ENCODE measurements at regions not wholly inside any gene's neighbourhood (a gene's known extent, or its start where the extent isn't known, plus 50 kb on each side); places are given as distances from the start of the nearest gene placed in this dataset.

DNA sequence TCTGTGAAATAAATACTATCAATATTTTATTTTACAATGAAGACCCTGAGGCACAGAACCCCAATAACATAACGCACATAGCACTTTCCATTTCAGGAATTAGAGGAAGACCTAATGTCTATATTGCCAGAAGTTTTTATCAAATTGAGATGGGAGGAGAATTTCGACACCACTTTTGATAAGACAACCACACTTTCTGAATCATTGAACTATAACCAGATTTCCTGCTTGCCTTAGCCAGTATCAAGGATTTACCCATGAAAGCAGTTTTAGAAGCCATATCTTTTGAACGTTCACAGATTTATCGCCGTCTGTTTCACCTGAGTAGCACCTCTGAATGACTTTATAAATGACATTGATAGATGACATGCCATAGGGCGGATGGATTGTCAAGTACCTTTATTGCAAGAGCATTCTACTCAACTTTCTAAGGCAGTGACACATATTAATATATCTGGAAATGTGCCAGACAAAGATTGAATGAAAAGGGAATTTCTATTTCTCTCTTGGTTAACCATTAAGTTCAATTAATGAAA, 768.4 kb downstream of the LTN1 start:
- Histone ChIP-seq H3K4me1 (peaks cover 19% of the 10 kb centered on the region), H3K27ac (replicated peaks) (no peak overlapping the region), H3K36me3 (no peaks in the 10 kb centered on the region), H3K9me3 (replicated peaks) (no peaks in the 10 kb centered on the region), H3K27me3 (ENCODE audit: low read depth) (no peaks in the 10 kb centered on the region), H3K4me3 (no peak overlapping the region)
- intact Hi-C loops (cut with micrococcal nuclease) = no loop called here
- DNase-seq = no peak
- TF ChIP-seq, protein P1, sequence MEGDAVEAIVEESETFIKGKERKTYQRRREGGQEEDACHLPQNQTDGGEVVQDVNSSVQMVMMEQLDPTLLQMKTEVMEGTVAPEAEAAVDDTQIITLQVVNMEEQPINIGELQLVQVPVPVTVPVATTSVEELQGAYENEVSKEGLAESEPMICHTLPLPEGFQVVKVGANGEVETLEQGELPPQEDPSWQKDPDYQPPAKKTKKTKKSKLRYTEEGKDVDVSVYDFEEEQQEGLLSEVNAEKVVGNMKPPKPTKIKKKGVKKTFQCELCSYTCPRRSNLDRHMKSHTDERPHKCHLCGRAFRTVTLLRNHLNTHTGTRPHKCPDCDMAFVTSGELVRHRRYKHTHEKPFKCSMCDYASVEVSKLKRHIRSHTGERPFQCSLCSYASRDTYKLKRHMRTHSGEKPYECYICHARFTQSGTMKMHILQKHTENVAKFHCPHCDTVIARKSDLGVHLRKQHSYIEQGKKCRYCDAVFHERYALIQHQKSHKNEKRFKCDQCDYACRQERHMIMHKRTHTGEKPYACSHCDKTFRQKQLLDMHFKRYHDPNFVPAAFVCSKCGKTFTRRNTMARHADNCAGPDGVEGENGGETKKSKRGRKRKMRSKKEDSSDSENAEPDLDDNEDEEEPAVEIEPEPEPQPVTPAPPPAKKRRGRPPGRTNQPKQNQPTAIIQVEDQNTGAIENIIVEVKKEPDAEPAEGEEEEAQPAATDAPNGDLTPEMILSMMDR (IDR thresholded peaks at IDR 0.05; ENCODE audit: borderline replicate concordance) = no peak

DNA sequence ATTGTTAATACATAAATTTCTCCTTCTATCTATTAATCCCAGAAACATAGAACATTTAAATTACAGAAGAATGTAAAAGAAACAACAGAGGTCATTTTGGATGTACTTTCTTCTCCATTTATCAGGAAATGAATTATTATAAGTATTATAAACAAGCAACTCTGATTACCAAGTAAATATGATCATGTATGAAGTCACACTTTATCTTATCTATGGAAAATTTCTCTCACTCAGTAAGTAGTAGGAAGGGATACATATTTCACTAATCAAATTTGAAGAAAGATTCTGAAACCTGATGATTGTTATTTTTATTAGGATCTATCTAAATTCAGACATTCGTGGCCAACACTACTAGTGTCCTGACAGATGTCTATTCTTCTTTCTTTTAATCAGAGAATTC, 770.7 kb downstream of the LTN1 start:
- no peak for DNase-seq
- Histone ChIP-seq H3K4me1 (peaks cover 12% of the 10 kb centered on the region), H3K36me3 (no peaks in the 10 kb centered on the region), H3K27me3 (ENCODE audit: low read depth) (no peaks in the 10 kb centered on the region), H3K27ac (replicated peaks) (no peak overlapping the region), H3K4me3 (no peak overlapping the region), H3K9me3 (replicated peaks) (no peaks in the 10 kb centered on the region)
- TF ChIP-seq, protein P1 (IDR thresholded peaks at IDR 0.05; ENCODE audit: borderline replicate concordance) = no peak
- intact Hi-C loops (cut with micrococcal nuclease) = no loop called here

DNA sequence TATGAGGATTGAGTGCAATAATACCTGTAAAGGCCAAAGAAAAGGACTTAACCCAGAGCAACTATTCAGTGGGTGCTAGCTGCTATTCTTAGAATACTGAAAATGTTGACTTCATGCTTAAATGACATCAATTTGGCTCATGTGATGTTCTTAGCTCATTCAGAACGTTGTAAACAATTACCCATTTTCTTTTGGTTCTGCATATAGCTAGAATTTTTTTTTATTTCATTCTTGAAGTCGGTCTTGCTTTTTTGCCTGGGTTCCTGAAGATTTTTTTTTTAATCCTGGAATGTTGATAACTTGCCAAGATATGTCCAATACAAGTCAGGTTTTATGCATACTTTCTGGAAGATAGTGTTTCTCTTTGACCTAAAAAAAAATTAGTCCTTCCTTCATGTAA, 772.0 kb downstream of the LTN1 start:
- no peak for DNase-seq
- Histone ChIP-seq H3K27ac (replicated peaks) (no peak overlapping the region), H3K4me3 (no peak overlapping the region), H3K9me3 (replicated peaks) (no peaks in the 10 kb centered on the region), H3K4me1 (peaks cover 17% of the 10 kb centered on the region), H3K36me3 (no peaks in the 10 kb centered on the region), H3K27me3 (ENCODE audit: low read depth) (no peaks in the 10 kb centered on the region)
- TF ChIP-seq, protein P1 (IDR thresholded peaks at IDR 0.05; ENCODE audit: borderline replicate concordance) = no peak
- intact Hi-C loops (cut with micrococcal nuclease) = no loop called here

DNA sequence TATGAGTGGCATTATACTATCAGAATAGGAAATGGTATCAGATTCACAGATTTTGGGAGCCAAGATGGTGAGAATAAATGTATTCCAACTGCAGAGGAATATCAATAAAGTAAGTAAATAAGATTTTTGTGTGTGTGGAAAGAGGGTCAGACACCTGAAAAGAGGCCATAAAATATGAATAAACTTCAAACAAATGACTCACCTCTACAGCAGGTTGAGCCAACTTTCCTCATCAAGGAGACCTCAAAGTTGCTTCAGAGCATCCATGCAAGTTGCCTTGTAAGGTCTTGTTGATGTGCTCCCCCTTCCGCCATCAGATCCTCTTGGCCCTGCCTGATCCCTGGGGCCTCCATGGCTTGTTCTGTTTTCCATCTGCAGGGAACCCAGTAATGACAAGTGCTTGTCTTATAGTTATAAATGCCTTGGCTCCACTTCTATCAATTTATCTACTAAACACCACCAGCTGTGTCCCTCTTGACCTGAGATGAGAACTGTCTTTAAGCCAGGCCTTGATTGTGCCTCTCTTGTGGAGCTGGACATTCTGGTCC, 775.6 kb downstream of the LTN1 start:
- H3K4me3 ChIP-seq = no peak overlapping the region
- no peak overlapping the region for H3K27ac ChIP-seq (replicated peaks)
- no peaks in the 10 kb centered on the region for H3K36me3 ChIP-seq
- no peaks in the 10 kb centered on the region for H3K9me3 ChIP-seq (replicated peaks)
- H3K4me1 ChIP-seq = peaks cover 36% of the 10 kb centered on the region
- intact Hi-C loops (cut with micrococcal nuclease) = no loop called here
- TF ChIP-seq, protein P1 (IDR thresholded peaks at IDR 0.05; ENCODE audit: borderline replicate concordance) = no peak
- DNase-seq = no peak
- H3K27me3 ChIP-seq (ENCODE audit: low read depth) = no peaks in the 10 kb centered on the region

DNA sequence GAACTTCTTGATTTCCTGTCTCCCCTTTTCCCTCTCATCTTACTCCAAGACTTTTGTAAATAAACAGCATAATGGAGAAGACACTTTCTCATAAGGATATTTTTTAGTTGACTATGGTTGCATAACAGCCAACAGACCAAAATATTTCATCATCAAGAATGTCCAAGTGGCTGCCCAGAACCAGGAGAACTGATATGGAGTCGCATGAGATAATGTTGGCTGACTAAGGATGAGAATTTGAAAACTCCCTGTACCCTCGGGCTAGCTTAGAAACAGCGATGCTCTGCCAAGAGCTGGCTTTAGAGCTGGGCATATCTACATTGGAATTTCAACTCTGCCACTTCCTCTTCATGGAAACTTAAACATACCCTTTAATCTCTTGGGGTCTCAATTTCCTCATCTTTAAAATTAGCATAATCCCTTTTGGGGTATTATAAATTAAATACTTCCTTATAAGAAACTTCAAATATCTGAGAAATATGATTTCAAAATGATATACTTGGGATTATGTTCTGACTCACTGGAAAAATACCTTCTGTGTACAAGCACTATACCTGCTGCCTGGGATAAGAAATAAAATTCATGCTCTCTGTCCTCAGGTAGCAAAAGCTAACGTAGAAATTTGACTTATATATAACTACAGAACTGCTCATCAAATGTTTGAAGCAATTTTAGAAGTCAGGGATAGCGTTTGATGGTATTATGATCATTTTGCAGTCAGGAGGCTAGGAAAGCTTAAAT, 777.3 kb downstream of the LTN1 start:
- no peak for DNase-seq
- TF ChIP-seq, protein P1 (IDR thresholded peaks at IDR 0.05; ENCODE audit: borderline replicate concordance) = no peak
- Histone ChIP-seq H3K9me3 (replicated peaks) (no peaks in the 10 kb centered on the region), H3K36me3 (no peaks in the 10 kb centered on the region), H3K4me1 (peaks cover 32% of the 10 kb centered on the region), H3K4me3 (no peak overlapping the region), H3K27me3 (ENCODE audit: low read depth) (no peaks in the 10 kb centered on the region), H3K27ac (replicated peaks) (peak overlapping the region; percentile 73)
- intact Hi-C loops (cut with micrococcal nuclease) = no loop called here

Measured in left ventricle myocardium inferior (tissue), 1 donor.